Stimulated activated CD8-positive, alpha-beta memory T cell treated with anti-CD3 and anti-CD28 coated beads, Interleukin-4, amount 100 ng/mL, for 24 hours (primary cell): ENCODE measurements at regions not wholly inside any gene's neighbourhood (a gene's known extent, or its start where the extent isn't known, plus 50 kb on each side); places are given as distances from the start of the nearest gene placed in this dataset.
"Not testable (repeated sequence)": the region's sequence is repeated elsewhere in the genome, so short reads cannot be mapped to it uniquely, and the experiment has no call there.

Experiments
- DNase-seq: peaks from one replicate; pipeline ENCODE4 v3.0.0-alpha.2; 2020; ENCODE audit warnings: low read depth

GRCh38 chr22:22120160-22120559 is 124.4 kb upstream of the VPREB1 start:
- no peak for DNase-seq

GRCh38 chr22:22118987-22119386 is 125.6 kb upstream of the VPREB1 start:
- DNase-seq = no peak

- DNase-seq = not testable (repeated sequence)
These were observed 126.6 kb upstream of the VPREB1 start for GRCh38 chr22:22117864-22118544.

- not testable (repeated sequence) for DNase-seq
These were observed 127.4 kb upstream of the VPREB1 start for GRCh38 chr22:22116997-22117770.

GRCh38 chr22:22113701-22114100 is 130.9 kb upstream of the VPREB1 start:
- DNase-seq = no peak

- DNase-seq = no peak
These were observed 130.1 kb upstream of the TOP3B start for GRCh38 chr22:22112533-22113294.

- no peak for DNase-seq
These were observed 129.4 kb upstream of the TOP3B start for GRCh38 chr22:22111983-22112382.

GRCh38 chr22:22111267-22111751 is 128.7 kb upstream of the TOP3B start:
- peak; percentile 16 for DNase-seq

GRCh38 chr22:22110548-22111266 is 128.1 kb upstream of the TOP3B start:
- DNase-seq = no peak

GRCh38 chr22:22109693-22110466 is 127.3 kb upstream of the TOP3B start:
- DNase-seq = no peak

- no peak for DNase-seq
These were observed 124.3 kb upstream of the TOP3B start for GRCh38 chr22:22106855-22107254.

GRCh38 chr22:22105364-22105763 is 122.8 kb upstream of the TOP3B start:
- no peak for DNase-seq

GRCh38 chr22:22103078-22103875 is 120.7 kb upstream of the TOP3B start:
- no peak for DNase-seq

GRCh38 chr22:22099833-22100812 is 117.5 kb upstream of the TOP3B start:
- no peak for DNase-seq

GRCh38 chr22:22099194-22099486 is 116.6 kb upstream of the TOP3B start:
- DNase-seq = no peak

GRCh38 chr22:22098457-22099193 is 116.0 kb upstream of the TOP3B start:
- no peak for DNase-seq

GRCh38 chr22:22097727-22098228 is 115.2 kb upstream of the TOP3B start:
- DNase-seq = no peak

- no peak for DNase-seq
These were observed 112.3 kb upstream of the TOP3B start for GRCh38 chr22:22094921-22095320.
